Astrocyte of the spinal cord (primary cell): ENCODE measurements at regions not wholly inside any gene's neighbourhood (a gene's known extent, or its start where the extent isn't known, plus 50 kb on each side); places are given as distances from the start of the nearest gene placed in this dataset.

Experiments
- DNase-seq: peaks from one replicate; pipeline ENCODE4 v3.0.0; 2011; ENCODE audit warnings: low read depth, low spot score
- H3K4me3 ChIP-seq: 2 replicates; pipeline ENCODE4 v1.5.1; 2011; ENCODE audit warnings: low read depth, mild to moderate bottlenecking, low read length, moderate library complexity
- in situ Hi-C: cut with HindIII; loops from 2 replicates; pipeline ENCODE4 v1.10.0; 2017; ENCODE audit warnings: low sequenced_read_pairs
- TF ChIP-seq, protein P1 (sequence below): IDR thresholded peaks from 2 replicates; pipeline ENCODE4 v1.5.1; 2012; ENCODE audit warnings: low read depth, mild to moderate bottlenecking, low read length, inconsistent platforms

DNA sequence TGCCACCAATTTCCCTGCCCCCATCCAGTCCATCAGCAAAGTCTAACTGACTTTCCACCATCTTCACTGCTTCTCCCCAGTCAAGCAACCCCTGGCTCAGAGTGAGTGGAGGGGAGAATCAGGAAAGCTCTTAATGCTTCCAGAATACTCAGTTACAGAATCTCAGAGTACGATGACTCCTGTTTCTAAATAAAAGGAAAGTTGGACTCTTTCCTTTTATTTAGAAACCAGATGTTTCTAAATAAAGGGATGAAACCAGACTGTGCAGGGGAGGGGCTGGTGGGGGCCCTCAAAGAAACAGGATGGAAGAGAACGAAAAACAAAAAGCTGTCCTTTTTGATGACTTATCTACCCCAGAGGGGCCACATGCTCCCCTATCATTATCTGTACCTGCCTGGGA is 85.2 kb upstream of the PPM1J start:
- no peak overlapping the region for H3K4me3 ChIP-seq
- TF ChIP-seq, protein P1, sequence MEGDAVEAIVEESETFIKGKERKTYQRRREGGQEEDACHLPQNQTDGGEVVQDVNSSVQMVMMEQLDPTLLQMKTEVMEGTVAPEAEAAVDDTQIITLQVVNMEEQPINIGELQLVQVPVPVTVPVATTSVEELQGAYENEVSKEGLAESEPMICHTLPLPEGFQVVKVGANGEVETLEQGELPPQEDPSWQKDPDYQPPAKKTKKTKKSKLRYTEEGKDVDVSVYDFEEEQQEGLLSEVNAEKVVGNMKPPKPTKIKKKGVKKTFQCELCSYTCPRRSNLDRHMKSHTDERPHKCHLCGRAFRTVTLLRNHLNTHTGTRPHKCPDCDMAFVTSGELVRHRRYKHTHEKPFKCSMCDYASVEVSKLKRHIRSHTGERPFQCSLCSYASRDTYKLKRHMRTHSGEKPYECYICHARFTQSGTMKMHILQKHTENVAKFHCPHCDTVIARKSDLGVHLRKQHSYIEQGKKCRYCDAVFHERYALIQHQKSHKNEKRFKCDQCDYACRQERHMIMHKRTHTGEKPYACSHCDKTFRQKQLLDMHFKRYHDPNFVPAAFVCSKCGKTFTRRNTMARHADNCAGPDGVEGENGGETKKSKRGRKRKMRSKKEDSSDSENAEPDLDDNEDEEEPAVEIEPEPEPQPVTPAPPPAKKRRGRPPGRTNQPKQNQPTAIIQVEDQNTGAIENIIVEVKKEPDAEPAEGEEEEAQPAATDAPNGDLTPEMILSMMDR: no peak
- DNase-seq: no peak
- in situ Hi-C loops: no loop called here

DNA sequence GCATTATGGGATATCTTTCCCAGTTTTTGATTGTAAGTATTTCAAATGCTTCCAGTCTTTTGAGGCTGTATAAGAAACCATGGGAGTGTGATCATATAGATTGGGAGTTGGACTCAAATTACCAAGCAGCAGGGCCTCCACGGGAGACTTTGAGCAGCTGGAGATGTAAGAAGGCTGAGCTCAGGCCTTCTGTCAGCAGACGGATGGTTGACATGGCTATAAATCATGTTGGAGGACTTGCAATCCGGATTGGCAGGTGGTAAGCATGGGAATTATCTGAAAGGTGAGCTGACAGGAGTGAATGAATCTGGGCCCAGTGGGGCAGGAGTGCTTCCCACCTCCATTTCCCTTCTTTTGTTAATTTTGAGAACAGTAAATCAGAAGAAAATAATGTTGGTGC is 83.2 kb upstream of the PPM1J start:
- H3K4me3 ChIP-seq: no peak overlapping the region
- DNase-seq: no peak
- in situ Hi-C loops: loop anchor here (5.0 kb wide), 1 partner anchor 81 kb away; the partner anchor contains the start of gene PPM1J
- TF ChIP-seq, protein P1: no peak

DNA sequence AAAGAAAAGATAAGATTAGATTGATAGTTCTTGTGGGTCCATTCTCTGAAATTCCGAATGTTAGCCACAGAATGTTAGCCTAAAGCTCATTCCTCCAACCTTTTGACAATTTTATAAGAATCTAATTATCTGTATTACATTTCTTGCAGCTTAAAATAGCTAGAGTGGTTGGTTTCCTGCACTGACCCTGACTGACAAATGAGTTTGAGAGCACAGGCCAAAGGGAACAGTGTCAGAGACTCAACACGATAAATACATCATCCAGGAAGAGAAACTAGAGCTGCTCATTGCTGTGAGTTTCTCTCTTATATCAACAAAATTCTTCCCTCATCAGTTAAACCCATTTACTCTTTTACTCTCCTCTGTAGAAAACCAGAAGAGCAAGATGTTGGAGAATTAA is 82.1 kb upstream of the PPM1J start:
- in situ Hi-C loops: loop anchor here (5.0 kb wide), 1 partner anchor 80 kb away; the partner anchor contains the start of gene PPM1J
- DNase-seq: no peak
- TF ChIP-seq, protein P1: no peak
- H3K4me3 ChIP-seq: no peak overlapping the region

DNA sequence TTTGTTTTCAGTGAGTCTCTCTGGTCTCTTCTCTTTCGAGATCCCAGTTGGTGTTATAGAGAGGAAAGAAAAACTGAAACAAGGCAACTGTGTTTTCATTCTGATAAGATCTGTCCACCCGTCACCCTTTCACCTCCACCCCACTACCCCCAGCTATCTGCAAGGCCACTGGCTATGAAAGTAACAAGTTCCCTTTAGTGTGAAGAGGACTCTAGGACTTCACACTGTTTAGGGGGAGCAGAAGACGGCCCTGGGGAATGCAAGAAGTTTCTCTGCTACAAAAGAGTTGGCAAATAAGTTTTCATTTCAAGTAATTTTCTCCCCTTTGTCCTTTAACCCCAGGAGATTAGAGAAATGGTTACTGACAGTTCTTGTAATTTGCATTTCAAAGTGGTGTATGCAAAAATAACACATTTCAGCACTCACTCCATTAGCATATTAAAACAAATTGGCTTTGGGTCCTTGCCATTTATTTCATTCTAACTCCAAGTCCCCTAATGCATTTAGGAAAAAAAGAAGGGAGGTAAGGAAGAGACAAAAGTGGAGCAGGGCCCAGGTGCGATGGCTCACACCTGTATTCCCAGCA is 79.6 kb upstream of the PPM1J start:
- H3K4me3 ChIP-seq: no peak overlapping the region
- TF ChIP-seq, protein P1: no peak
- no peak for DNase-seq
- in situ Hi-C loops: loop anchor here (5.0 kb wide), 1 partner anchor 77 kb away; the partner anchor contains the start of gene PPM1J

DNA sequence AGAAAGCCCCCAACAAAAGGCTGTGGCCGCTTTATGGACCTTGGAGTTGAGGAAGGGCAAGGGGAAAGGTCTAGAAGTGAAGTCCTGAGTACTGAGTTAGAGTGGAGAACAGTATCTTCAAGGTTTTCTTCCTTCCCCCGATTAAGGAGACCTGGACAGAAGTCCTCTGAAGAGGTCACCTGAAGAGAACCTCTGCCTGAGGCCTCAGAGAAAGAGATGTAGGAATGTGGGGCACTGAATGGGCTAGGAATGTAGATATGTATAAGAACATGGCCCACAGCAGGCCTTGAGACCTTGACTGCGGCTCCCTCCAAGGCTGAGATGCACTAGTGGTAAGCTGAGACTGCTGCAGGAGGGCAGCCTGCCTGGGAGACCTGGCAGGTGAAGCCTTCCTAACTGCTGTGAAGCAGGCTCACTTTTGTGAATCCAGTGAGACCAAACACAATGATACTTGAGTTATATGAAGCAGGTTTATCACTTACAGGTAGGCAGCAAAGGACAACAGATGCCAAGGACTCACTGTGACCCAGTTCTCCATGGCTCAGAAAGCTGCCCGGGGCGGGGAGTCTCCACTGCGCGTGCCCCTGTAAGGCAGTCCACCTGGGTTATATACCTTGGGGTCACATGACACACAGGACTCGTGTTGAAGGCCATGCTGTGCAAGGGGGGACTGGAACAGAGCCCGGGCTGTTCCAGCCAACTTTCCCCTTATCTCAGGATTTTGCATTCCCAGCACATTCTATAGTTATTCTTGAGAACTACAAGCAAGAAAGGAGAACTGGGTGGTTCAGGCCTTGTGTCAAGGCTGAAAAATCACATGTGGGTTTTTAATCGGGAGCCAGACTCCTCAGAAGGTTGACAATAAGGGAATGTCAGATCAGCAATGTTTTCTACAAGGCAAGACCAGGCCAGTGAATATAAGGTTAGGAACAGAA is 78.8 kb upstream of the PPM1J start:
- no peak for DNase-seq
- in situ Hi-C loops: no loop called here
- H3K4me3 ChIP-seq: no peak overlapping the region
- TF ChIP-seq, protein P1: no peak

DNA sequence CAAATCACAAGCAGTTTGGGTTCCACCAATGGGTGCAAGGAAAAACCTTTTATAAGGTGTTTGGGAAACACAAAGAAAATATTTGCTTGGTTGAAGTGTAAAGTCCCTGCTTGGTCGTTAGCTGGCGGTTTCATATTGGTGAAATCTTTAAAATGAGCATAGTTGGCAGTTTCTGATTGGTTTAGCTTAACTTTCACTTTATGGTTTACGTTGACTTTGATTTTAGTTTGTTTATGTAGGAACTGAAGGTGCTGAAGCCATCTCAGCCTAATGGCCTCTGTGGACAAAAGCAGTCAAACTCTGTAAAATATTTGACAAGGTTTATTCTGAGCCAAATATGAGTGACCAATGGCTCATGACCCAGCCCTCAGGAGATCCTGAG is 76.6 kb upstream of the PPM1J start:
- in situ Hi-C loops: no loop called here
- H3K4me3 ChIP-seq: no peak overlapping the region
- DNase-seq: no peak
- TF ChIP-seq, protein P1: no peak
